Nephron (organoid): ENCODE measurements at regions not wholly inside any gene's neighbourhood (a gene's known extent, or its start where the extent isn't known, plus 50 kb on each side); places are given as distances from the start of the nearest gene placed in this dataset.

Source experiments
- H3K27ac Mint-ChIP-seq, 3 experiments: 2 replicates each; pipeline ENCODE4 v1.8.0; 2020; ENCODE audit warnings: mixed read lengths in 3 of 3, mild to moderate bottlenecking in 2 of 3, moderate library complexity in 1 of 3
- H3K27me3 Mint-ChIP-seq: 2 replicates; pipeline ENCODE4 v1.8.0; 2021; ENCODE audit warnings: low read depth, mild to moderate bottlenecking, moderate library complexity, mixed read lengths
- H3K36me3 Mint-ChIP-seq: 2 replicates; pipeline ENCODE4 v1.8.0; 2020; ENCODE audit warnings: low read depth, mixed read lengths
- H3K4me1 Mint-ChIP-seq: 2 replicates; pipeline ENCODE4 v1.8.0; 2020; ENCODE audit warnings: mixed read lengths
- H3K4me3 Mint-ChIP-seq, 3 experiments: 2 replicates each; pipeline ENCODE4 v1.8.0; 2020; ENCODE audit warnings: mild to moderate bottlenecking in 3 of 3, mixed read lengths in 3 of 3, moderate library complexity in 2 of 3
- H3K9me3 Mint-ChIP-seq: 2 replicates; pipeline ENCODE4 v1.8.0; 2020; ENCODE audit warnings: mixed read lengths
- TF ChIP-seq, protein P1 (sequence below), 3 experiments: fragments of 200-600 bp; sonication (generic); IDR thresholded peaks; one replicate each; pipeline ENCODE4 v1.5.0; 2021; ENCODE audit warnings: antibody characterized with exemption in 3 of 3; ENCODE audit not compliant: unreplicated experiment in 3 of 3

DNA sequence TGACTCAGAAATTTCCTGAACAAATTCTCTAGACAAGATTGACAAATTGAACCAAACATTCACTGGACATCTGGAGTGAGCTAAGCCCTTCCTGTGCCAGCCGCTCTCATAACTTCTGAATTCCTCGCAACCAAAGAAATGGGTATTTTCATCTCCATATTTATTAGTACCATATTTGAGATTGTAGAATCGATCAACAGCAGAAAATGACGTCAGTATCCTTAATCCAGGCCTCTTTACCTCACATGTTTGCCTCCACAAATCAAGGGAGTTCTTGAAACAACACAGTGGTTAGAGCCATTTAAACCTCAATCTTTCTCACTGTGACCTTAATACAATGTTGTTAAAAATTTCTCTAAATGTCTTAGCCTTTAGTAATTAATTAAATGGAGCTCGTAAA lies 735.6 kb upstream of the SORCS1 start:
- Mint-ChIP-seq H3K9me3 (no peaks in the 10 kb centered on the region), H3K4me1 (no peaks in the 10 kb centered on the region), H3K27ac (no peak overlapping the region), H3K36me3 (no peaks in the 10 kb centered on the region), H3K4me3 (no peak overlapping the region), H3K27me3 (no peaks in the 10 kb centered on the region)
- TF ChIP-seq, protein P1, sequence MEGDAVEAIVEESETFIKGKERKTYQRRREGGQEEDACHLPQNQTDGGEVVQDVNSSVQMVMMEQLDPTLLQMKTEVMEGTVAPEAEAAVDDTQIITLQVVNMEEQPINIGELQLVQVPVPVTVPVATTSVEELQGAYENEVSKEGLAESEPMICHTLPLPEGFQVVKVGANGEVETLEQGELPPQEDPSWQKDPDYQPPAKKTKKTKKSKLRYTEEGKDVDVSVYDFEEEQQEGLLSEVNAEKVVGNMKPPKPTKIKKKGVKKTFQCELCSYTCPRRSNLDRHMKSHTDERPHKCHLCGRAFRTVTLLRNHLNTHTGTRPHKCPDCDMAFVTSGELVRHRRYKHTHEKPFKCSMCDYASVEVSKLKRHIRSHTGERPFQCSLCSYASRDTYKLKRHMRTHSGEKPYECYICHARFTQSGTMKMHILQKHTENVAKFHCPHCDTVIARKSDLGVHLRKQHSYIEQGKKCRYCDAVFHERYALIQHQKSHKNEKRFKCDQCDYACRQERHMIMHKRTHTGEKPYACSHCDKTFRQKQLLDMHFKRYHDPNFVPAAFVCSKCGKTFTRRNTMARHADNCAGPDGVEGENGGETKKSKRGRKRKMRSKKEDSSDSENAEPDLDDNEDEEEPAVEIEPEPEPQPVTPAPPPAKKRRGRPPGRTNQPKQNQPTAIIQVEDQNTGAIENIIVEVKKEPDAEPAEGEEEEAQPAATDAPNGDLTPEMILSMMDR (IDR thresholded peaks at IDR 0.05; ENCODE audit: unreplicated experiment in 3 of 3): no peak

DNA sequence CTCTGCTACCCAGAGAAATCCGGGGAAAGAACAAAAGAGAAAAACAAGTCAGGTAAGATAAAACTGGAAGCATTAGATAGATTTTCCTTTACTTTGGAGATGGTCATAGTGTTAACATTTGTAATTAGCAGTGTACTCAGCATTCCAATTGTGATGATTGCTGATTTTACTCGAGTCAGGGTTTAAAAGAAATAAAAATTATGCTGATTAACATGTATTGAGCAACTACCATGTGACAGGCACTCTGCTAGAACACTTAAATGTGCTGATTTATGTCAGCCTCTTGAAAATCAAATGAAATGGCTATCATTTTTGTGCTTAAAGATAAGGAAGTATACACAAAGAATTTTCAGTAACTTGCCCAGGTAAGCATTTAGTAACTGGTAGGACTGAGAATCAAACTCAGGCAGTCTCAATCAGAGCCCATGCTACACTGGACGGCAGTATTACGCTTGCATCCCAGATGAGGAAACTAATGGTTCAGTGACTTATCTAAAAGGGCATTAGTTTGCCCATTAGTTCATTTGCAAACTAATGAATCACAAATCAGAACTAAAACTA lies 735.1 kb upstream of the SORCS1 start:
- Mint-ChIP-seq H3K4me1 (no peaks in the 10 kb centered on the region), H3K4me3 (no peak overlapping the region), H3K27me3 (no peaks in the 10 kb centered on the region), H3K36me3 (no peaks in the 10 kb centered on the region), H3K27ac (no peak overlapping the region), H3K9me3 (no peaks in the 10 kb centered on the region)
- TF ChIP-seq, protein P1 (IDR thresholded peaks at IDR 0.05; ENCODE audit: unreplicated experiment in 3 of 3): no peak

DNA sequence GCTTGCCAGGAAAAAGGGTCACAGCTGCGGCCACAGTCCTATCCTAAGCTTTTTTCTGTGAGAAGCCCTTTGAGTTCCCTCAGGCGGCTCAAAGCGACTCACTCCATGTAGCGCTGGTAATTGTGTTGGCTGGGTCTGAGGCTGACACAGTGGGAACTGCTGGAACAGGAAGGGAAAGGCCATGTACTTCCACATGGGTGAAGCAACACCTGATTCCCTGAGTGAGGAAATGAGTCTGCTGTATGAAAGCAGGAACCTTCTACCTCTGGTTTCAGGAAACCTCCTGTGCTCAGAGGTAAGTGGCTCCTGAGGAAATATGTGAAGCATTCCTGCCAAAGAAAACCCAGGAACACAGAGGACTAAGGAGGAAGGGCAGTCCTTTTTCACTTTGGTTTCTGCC lies 734.6 kb upstream of the SORCS1 start:
- Mint-ChIP-seq H3K27me3 (no peaks in the 10 kb centered on the region), H3K4me1 (no peaks in the 10 kb centered on the region), H3K9me3 (no peaks in the 10 kb centered on the region), H3K27ac (no peak overlapping the region), H3K36me3 (no peaks in the 10 kb centered on the region), H3K4me3 (no peak overlapping the region)
- TF ChIP-seq, protein P1 (IDR thresholded peaks at IDR 0.05; ENCODE audit: unreplicated experiment in 3 of 3): no peak

DNA sequence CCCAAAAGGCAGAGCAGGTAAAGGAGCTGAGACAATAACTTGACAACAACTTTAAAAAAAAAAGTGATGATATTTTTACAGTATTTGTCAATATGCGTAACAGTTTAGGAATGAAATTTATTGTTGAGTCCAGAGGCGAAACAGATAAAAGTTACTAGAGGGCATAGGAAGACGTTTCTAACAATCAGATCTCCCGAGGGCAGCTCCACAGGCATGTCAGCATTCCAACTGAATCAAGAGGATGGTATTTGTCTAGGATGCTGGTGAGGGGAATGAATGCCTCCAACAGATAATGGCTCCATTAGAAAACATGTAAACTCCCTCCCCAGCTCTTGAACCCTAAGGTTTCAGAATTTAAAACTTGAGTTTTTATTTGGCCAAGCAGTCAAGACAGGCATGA lies 733.9 kb upstream of the SORCS1 start:
- Mint-ChIP-seq H3K27me3 (no peaks in the 10 kb centered on the region), H3K4me1 (no peaks in the 10 kb centered on the region), H3K9me3 (no peaks in the 10 kb centered on the region), H3K27ac (no peak overlapping the region), H3K36me3 (no peaks in the 10 kb centered on the region), H3K4me3 (no peak overlapping the region)
- TF ChIP-seq, protein P1 (IDR thresholded peaks at IDR 0.05; ENCODE audit: unreplicated experiment in 3 of 3): no peak

DNA sequence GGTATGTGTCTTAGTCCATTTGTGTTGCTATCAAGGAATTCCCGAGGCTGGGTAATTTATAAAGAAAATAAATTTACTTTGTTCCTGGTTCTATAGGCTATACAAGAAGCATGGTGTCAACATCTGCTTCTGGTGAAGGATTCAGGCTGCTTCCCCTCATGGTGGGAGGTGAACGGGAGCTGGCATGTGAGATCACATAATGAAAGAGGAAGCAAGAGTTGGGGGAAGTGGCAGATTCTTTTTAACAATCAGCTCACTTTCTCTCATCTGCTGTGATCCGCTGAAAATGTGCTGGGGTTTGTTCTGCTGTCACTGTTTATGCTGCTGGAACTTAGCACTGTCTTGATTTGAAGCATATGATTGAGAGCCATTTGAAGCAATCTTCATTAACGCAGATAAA lies 730.0 kb upstream of the SORCS1 start:
- Mint-ChIP-seq H3K27me3 (no peaks in the 10 kb centered on the region), H3K4me1 (peaks cover 4% of the 10 kb centered on the region), H3K9me3 (no peaks in the 10 kb centered on the region), H3K27ac (no peak overlapping the region), H3K4me3 (no peak overlapping the region), H3K36me3 (no peaks in the 10 kb centered on the region)
- TF ChIP-seq, protein P1 (IDR thresholded peaks at IDR 0.05; ENCODE audit: unreplicated experiment in 3 of 3): no peak

DNA sequence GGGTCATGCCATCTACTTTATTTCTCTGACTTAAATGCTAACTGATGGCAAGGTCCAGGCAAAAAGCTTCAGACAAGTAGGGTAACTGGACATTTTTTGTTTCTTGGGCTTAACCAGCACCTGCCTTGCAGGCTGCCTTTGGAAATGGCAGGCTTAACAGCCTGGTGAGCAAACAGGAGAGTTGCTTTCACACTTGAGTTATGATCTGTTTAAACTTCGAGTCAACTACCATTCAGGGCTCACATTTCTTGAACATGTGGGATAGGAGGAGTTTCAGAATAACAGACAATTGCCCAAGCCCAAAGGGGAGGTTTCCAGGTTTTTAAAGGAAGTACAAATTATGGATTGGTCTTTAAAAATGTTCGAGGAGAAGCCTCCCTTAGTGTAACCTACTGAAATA lies 724.6 kb upstream of the SORCS1 start:
- no peak overlapping the region for H3K27ac Mint-ChIP-seq
- peaks cover 4% of the 10 kb centered on the region for H3K4me1 Mint-ChIP-seq
- H3K4me3 Mint-ChIP-seq: no peak overlapping the region
- no peaks in the 10 kb centered on the region for H3K27me3 Mint-ChIP-seq
- H3K9me3 Mint-ChIP-seq: peaks cover 4% of the 10 kb centered on the region
- no peaks in the 10 kb centered on the region for H3K36me3 Mint-ChIP-seq
- TF ChIP-seq, protein P1 (IDR thresholded peaks at IDR 0.05; ENCODE audit: unreplicated experiment in 3 of 3): no peak
